Kidney epithelial cell (primary cell): ENCODE measurements at regions not wholly inside any gene's neighbourhood (a gene's known extent, or its start where the extent isn't known, plus 50 kb on each side); places are given as distances from the start of the nearest gene placed in this dataset.

ENCODE experiments used
- DNase-seq: peaks from one replicate; pipeline ENCODE4 v3.0.0-alpha.2; 2010; ENCODE audit warnings: low read depth
- H3K27me3 ChIP-seq: 2 replicates; pipeline ENCODE4 v1.6.0; 2011; ENCODE audit warnings: low read length; ENCODE audit not compliant: control insufficient read depth, insufficient read depth
- H3K36me3 ChIP-seq: 2 replicates; pipeline ENCODE4 v1.5.1; 2011; ENCODE audit warnings: low read length; ENCODE audit not compliant: control insufficient read depth, insufficient read depth
- H3K4me3 ChIP-seq: 2 replicates; pipeline ENCODE4 v1.5.1; 2011; ENCODE audit warnings: low read depth, mild to moderate bottlenecking, control low read depth, low read length
- TF ChIP-seq, protein P1 (sequence below): IDR thresholded peaks from 2 replicates; pipeline ENCODE4 v1.5.1; 2011; ENCODE audit warnings: mild to moderate bottlenecking, moderate library complexity, low read length, control low read depth, inconsistent platforms; ENCODE audit not compliant: insufficient read depth, poor library complexity, severe bottlenecking

DNA sequence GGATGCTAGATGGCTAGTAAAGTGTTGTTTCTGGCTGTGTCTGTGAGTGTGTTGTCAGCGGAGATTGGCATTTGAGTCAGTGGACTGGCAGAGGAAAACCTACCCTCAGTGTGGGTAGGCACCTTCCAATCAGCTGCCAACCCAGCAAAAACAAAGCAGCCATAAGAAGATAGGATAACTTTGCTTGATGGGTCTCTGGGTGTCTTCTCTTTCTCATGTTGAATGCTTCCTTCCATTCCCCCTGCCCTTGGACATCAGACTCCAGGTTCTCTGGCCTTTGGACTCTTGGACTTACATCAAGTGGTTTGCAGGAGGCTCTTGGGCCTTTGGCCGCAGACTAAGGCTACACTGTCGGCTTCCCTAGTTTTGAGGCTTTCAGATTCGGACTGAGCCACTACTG is 429.0 kb upstream of the ZNF804A start:
- H3K36me3 ChIP-seq = no peaks in the 10 kb centered on the region
- no peak overlapping the region for H3K4me3 ChIP-seq
- TF ChIP-seq, protein P1, sequence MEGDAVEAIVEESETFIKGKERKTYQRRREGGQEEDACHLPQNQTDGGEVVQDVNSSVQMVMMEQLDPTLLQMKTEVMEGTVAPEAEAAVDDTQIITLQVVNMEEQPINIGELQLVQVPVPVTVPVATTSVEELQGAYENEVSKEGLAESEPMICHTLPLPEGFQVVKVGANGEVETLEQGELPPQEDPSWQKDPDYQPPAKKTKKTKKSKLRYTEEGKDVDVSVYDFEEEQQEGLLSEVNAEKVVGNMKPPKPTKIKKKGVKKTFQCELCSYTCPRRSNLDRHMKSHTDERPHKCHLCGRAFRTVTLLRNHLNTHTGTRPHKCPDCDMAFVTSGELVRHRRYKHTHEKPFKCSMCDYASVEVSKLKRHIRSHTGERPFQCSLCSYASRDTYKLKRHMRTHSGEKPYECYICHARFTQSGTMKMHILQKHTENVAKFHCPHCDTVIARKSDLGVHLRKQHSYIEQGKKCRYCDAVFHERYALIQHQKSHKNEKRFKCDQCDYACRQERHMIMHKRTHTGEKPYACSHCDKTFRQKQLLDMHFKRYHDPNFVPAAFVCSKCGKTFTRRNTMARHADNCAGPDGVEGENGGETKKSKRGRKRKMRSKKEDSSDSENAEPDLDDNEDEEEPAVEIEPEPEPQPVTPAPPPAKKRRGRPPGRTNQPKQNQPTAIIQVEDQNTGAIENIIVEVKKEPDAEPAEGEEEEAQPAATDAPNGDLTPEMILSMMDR = no peak
- no peak for DNase-seq
- no peaks in the 10 kb centered on the region for H3K27me3 ChIP-seq

DNA sequence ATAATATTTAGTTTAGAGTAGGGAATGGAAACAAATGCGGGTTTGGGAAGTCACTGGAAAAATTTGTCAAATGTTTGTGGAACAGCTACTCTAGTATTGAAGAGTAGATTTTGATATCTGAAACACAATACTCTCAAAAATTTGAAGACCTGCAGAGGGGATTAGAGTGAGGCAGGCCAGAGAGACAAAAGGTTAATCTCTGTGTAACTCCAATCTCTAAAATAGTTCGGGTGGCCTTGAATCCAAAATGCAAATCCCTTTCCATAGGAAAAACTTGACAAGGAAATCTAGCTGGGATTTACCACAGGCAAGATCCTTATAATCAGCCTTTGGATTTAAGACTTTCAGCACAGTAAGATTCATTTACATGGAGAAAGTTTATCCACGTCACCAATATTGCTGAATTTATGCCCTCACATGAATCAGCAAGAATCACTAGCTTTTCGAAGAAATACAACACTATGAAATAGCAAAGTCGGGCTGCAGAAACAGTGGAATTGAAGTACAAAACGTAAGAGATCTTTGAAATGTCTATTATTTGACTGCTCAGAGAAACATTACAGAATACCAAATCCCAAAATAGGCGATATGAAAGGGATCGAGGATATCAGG is 423.7 kb upstream of the ZNF804A start:
- H3K36me3 ChIP-seq = no peaks in the 10 kb centered on the region
- H3K27me3 ChIP-seq = no peaks in the 10 kb centered on the region
- TF ChIP-seq, protein P1 = no peak
- H3K4me3 ChIP-seq = no peak overlapping the region
- no peak for DNase-seq

- H3K4me3 ChIP-seq = no peak overlapping the region
- TF ChIP-seq, protein P1 = no peak
- DNase-seq = peak; percentile 5
- H3K36me3 ChIP-seq = no peaks in the 10 kb centered on the region
- no peaks in the 10 kb centered on the region for H3K27me3 ChIP-seq
Observed at GRCh38 chr2:184178229-184178628, 420.1 kb upstream of the ZNF804A start.

DNA sequence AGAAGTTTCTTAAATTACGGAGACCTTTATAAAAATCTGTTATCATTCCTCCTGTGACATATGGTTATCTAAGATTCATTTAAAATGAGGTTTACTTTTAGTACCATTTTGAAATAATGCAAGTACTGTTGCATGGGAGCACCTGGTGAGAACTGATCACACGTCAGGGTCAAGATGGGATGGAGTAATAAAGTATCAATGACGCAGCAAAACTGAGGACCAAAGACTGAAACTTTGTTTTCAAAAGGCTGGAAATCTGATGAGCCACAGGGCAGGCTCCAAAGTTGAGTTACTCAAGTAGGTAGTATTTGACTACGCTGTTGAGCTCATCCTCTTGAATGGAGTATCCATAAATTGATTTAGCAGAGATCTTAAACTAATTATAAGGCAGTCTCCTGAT is 411.9 kb upstream of the ZNF804A start:
- TF ChIP-seq, protein P1 = no peak
- Histone ChIP-seq H3K36me3 (no peaks in the 10 kb centered on the region), H3K27me3 (no peaks in the 10 kb centered on the region), H3K4me3 (no peak overlapping the region)
- DNase-seq = no peak

GRCh38 chr2:184187421-184187971 is 410.8 kb upstream of the ZNF804A start:
- TF ChIP-seq, protein P1 = no peak
- no peaks in the 10 kb centered on the region for H3K36me3 ChIP-seq
- H3K27me3 ChIP-seq = no peaks in the 10 kb centered on the region
- no peak for DNase-seq
- H3K4me3 ChIP-seq = no peak overlapping the region

- no peak for DNase-seq
- TF ChIP-seq, protein P1 = no peak
- Histone ChIP-seq H3K4me3 (no peak overlapping the region), H3K36me3 (no peaks in the 10 kb centered on the region), H3K27me3 (no peaks in the 10 kb centered on the region)
Observed at GRCh38 chr2:184190725-184191124, 407.6 kb upstream of the ZNF804A start.
